ENCODE measurements at regions not wholly inside any gene's neighbourhood (a gene's known extent, or its start where the extent isn't known, plus 50 kb on each side); places are given as distances from the start of the nearest gene placed in this dataset.

- TF ChIP-seq ZNF713 (CRISPR knock-in tag; IDR thresholded peaks at IDR 0.05) (no peak), ZBTB25 (CRISPR knock-in tag; IDR thresholded peaks at IDR 0.05) (no peak), SMC3 (IDR thresholded peaks at IDR 0.05; ENCODE audit: low read length) (peak; percentile 92), KLF6 (CRISPR knock-in tag; IDR thresholded peaks at IDR 0.05) (no peak), FOXC1 (CRISPR knock-in tag; IDR thresholded peaks at IDR 0.05; ENCODE audit: borderline replicate concordance) (no peak), ZSCAN30 (CRISPR knock-in tag; IDR thresholded peaks at IDR 0.05) (no peak), NCOR1 (IDR thresholded peaks at IDR 0.05; ENCODE audit: borderline replicate concordance, low read length) (no peak), ZNF382 (CRISPR knock-in tag; IDR thresholded peaks at IDR 0.05; ENCODE audit: borderline replicate concordance) (no peak), ZNF816 (CRISPR knock-in tag; IDR thresholded peaks at IDR 0.05; ENCODE audit: borderline replicate concordance) (no peak), ZBTB21 (CRISPR knock-in tag; IDR thresholded peaks at IDR 0.05) (no peak), SNAPC4 (CRISPR knock-in tag; IDR thresholded peaks at IDR 0.05) (no peak), ZNF124 (CRISPR knock-in tag; IDR thresholded peaks at IDR 0.05) (no peak), ZBTB7B (CRISPR knock-in tag; IDR thresholded peaks at IDR 0.05) (no peak), ATRX (CRISPR knock-in tag; IDR thresholded peaks at IDR 0.05; ENCODE audit: borderline replicate concordance) (no peak), HINFP (CRISPR knock-in tag; IDR thresholded peaks at IDR 0.05; ENCODE audit: low read depth) (no peak), TSC22D2 (CRISPR knock-in tag; IDR thresholded peaks at IDR 0.05; ENCODE audit: borderline replicate concordance) (no peak)
- TF ChIP-seq, protein P1, sequence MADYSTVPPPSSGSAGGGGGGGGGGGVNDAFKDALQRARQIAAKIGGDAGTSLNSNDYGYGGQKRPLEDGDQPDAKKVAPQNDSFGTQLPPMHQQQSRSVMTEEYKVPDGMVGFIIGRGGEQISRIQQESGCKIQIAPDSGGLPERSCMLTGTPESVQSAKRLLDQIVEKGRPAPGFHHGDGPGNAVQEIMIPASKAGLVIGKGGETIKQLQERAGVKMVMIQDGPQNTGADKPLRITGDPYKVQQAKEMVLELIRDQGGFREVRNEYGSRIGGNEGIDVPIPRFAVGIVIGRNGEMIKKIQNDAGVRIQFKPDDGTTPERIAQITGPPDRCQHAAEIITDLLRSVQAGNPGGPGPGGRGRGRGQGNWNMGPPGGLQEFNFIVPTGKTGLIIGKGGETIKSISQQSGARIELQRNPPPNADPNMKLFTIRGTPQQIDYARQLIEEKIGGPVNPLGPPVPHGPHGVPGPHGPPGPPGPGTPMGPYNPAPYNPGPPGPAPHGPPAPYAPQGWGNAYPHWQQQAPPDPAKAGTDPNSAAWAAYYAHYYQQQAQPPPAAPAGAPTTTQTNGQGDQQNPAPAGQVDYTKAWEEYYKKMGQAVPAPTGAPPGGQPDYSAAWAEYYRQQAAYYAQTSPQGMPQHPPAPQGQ (CRISPR knock-in tag; IDR thresholded peaks at IDR 0.05; ENCODE audit: borderline replicate concordance): no peak
Measured at GRCh38 chr4:169810325-169811323, 52.9 kb upstream of the HPF1 start (continued).

Data from HepG2 (cell line).